ENCODE measurements at regions not wholly inside any gene's neighbourhood (a gene's known extent, or its start where the extent isn't known, plus 50 kb on each side); places are given as distances from the start of the nearest gene placed in this dataset.

DNA sequence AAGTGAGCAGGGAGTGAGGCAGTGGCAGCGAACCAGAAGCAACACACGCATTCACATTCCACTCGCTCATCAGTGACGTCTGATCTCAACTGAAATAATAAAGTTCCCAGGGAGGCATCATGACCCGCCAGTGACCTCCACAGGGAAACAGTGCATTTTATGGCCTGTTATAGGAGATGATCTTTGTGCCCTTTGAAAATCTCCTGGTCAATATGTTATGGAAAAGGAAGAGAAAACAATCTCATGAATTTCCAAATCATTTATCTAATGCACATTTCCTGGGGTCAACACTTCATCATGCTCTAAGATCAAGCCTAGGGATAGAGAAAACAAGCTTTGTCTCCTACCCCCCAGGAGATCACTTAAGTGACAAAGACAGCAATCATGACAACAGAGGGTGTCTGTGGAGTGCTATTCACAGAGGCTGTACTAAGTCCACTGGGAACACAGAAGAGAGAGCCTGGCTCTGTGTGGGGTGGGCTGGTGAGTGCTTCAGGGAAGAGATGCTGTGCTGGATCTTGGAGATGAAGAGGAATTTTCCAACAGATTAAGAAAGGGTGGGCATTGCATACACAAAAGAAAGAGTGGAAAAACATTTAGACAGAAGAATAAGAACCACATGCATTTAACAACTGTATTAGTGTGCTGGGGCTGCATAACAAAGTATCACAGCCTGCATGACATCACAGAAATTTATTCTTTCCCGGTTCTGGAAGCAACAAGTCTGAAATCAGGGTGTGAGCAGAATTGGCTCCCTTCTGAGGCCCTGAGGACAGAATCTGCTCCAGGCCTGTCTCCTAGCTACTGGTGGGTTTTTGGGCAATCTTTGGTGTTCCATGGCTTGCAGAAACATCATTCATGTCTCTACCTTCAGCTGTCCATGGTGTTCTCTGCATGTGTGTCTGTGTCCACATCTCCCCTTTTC is 613.9 kb upstream of the IGFBP3 start:
- Histone ChIP-seq H3K79me2 (ENCODE audit: insufficient read depth, low read depth, low read length) (no peaks in the 10 kb centered on the region), H3K36me3 (ENCODE audit: insufficient read depth, low read length) (no peaks in the 10 kb centered on the region), H3K4me2 (ENCODE audit: low read length) (no peak overlapping the region), H3K4me1 (ENCODE audit: insufficient read depth, low read length, poor library complexity, severe bottlenecking) (no peaks in the 10 kb centered on the region), H3K27ac (ENCODE audit: low read depth, low read length, poor library complexity, severe bottlenecking) (no peak overlapping the region), H3K9me3 (ENCODE audit: low read length) (no peaks in the 10 kb centered on the region), H4K20me1 (ENCODE audit: insufficient read depth, low read length) (no peaks in the 10 kb centered on the region), H3K9me2 (ENCODE audit: insufficient read depth, low read length) (no peaks in the 10 kb centered on the region), H2AFZ (ENCODE audit: low read length) (no peak overlapping the region), H3K4me3 (ENCODE audit: low read depth, low read length, poor library complexity, severe bottlenecking) (no peak overlapping the region)
- CTCF ChIA-PET (ENCODE audit: unreplicated experiment), result no interaction called here
- no TSS peak for BruUV-seq (replicated peaks)
- TF ChIP-seq, protein P1, sequence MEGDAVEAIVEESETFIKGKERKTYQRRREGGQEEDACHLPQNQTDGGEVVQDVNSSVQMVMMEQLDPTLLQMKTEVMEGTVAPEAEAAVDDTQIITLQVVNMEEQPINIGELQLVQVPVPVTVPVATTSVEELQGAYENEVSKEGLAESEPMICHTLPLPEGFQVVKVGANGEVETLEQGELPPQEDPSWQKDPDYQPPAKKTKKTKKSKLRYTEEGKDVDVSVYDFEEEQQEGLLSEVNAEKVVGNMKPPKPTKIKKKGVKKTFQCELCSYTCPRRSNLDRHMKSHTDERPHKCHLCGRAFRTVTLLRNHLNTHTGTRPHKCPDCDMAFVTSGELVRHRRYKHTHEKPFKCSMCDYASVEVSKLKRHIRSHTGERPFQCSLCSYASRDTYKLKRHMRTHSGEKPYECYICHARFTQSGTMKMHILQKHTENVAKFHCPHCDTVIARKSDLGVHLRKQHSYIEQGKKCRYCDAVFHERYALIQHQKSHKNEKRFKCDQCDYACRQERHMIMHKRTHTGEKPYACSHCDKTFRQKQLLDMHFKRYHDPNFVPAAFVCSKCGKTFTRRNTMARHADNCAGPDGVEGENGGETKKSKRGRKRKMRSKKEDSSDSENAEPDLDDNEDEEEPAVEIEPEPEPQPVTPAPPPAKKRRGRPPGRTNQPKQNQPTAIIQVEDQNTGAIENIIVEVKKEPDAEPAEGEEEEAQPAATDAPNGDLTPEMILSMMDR (conservative IDR thresholded peaks at IDR 0.05; ENCODE audit: low read length), result no peak
- no peak for TF ChIP-seq EZH2phosphoT487 (IDR thresholded peaks at IDR 0.05; ENCODE audit: borderline replicate concordance, low read depth, low read length)
- no peak for DNase-seq (ENCODE audit: low spot score)
- POLR2A ChIA-PET, result no interaction called here
- intact Hi-C loops (cut with micrococcal nuclease; ENCODE audit: unreplicated experiment), result no loop called here

GRCh38 chr7:46533946-46534345 is 612.9 kb upstream of the IGFBP3 start:
- Histone ChIP-seq H3K4me2 (ENCODE audit: low read length) (no peak overlapping the region), H3K36me3 (ENCODE audit: insufficient read depth, low read length) (no peaks in the 10 kb centered on the region), H3K9me3 (ENCODE audit: low read length) (no peaks in the 10 kb centered on the region), H3K79me2 (ENCODE audit: insufficient read depth, low read depth, low read length) (no peaks in the 10 kb centered on the region), H3K27ac (ENCODE audit: low read depth, low read length, poor library complexity, severe bottlenecking) (no peak overlapping the region), H2AFZ (ENCODE audit: low read length) (no peak overlapping the region), H3K4me1 (ENCODE audit: insufficient read depth, low read length, poor library complexity, severe bottlenecking) (no peaks in the 10 kb centered on the region), H3K9me2 (ENCODE audit: insufficient read depth, low read length) (no peaks in the 10 kb centered on the region), H4K20me1 (ENCODE audit: insufficient read depth, low read length) (no peaks in the 10 kb centered on the region), H3K4me3 (ENCODE audit: low read depth, low read length, poor library complexity, severe bottlenecking) (no peak overlapping the region)
- ChIA-PET POLR2A (no interaction called here), CTCF (ENCODE audit: unreplicated experiment) (no interaction called here)
- intact Hi-C loops (cut with micrococcal nuclease; ENCODE audit: unreplicated experiment), result no loop called here
- no peak for DNase-seq (ENCODE audit: low spot score)
- no peak for TF ChIP-seq EZH2phosphoT487 (IDR thresholded peaks at IDR 0.05; ENCODE audit: borderline replicate concordance, low read depth, low read length)
- TF ChIP-seq, protein P1 (conservative IDR thresholded peaks at IDR 0.05; ENCODE audit: low read length), result no peak
- no TSS peak for BruUV-seq (replicated peaks)

DNA sequence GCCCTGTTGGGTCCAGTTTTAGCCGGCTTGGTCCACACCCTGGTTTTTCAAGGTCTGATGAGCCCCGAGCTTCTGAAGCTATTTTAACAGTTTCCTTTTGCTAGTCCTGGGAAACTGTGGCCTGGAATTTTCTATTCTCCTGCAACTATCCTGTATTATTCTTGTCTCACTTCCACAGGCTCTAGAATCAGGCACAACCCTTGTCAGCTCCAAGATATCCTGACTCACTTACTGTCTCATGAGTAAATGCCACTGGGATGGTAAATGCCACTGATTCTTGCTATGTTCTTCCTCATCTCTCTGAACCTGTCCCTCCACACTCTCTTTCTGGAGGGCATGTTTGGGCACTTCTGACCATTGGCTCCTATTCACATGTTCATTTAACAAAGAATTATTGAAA is 611.5 kb upstream of the IGFBP3 start:
- ChIA-PET POLR2A (no interaction called here), CTCF (ENCODE audit: unreplicated experiment) (no interaction called here)
- Histone ChIP-seq H3K9me2 (ENCODE audit: insufficient read depth, low read length) (no peaks in the 10 kb centered on the region), H3K36me3 (ENCODE audit: insufficient read depth, low read length) (no peaks in the 10 kb centered on the region), H3K4me1 (ENCODE audit: insufficient read depth, low read length, poor library complexity, severe bottlenecking) (no peaks in the 10 kb centered on the region), H2AFZ (ENCODE audit: low read length) (no peak overlapping the region), H3K79me2 (ENCODE audit: insufficient read depth, low read depth, low read length) (no peaks in the 10 kb centered on the region), H4K20me1 (ENCODE audit: insufficient read depth, low read length) (no peaks in the 10 kb centered on the region), H3K4me2 (ENCODE audit: low read length) (no peak overlapping the region), H3K4me3 (ENCODE audit: low read depth, low read length, poor library complexity, severe bottlenecking) (no peak overlapping the region), H3K27ac (ENCODE audit: low read depth, low read length, poor library complexity, severe bottlenecking) (no peak overlapping the region), H3K9me3 (ENCODE audit: low read length) (0 out of 2 replicates have a peak, but pooled peaks cover 5% of the 10 kb centered on the region)
- intact Hi-C loops (cut with micrococcal nuclease; ENCODE audit: unreplicated experiment), result no loop called here
- no peak for DNase-seq (ENCODE audit: low spot score)
- BruUV-seq (replicated peaks), result no TSS peak
- TF ChIP-seq EZH2phosphoT487 (IDR thresholded peaks at IDR 0.05; ENCODE audit: borderline replicate concordance, low read depth, low read length), result no peak
- TF ChIP-seq, protein P1 (conservative IDR thresholded peaks at IDR 0.05; ENCODE audit: low read length), result no peak
